ENCODE measurements at regions not wholly inside any gene's neighbourhood (a gene's known extent, or its start where the extent isn't known, plus 50 kb on each side); places are given as distances from the start of the nearest gene placed in this dataset.

GRCh38 chr5:136521696-136522095 is 156.4 kb upstream of the TRPC7 start:
- no peak for DNase-seq (ENCODE audit: low read depth, low spot score)
- Histone ChIP-seq H3K9me3 (ENCODE audit: low read depth, low read length) (no peaks in the 10 kb centered on the region), H3K27ac (no peak overlapping the region), H3K9ac (ENCODE audit: insufficient read length) (no peak overlapping the region), H3K4me3 (no peak overlapping the region), H3K36me3 (ENCODE audit: insufficient read depth, low read length) (no peaks in the 10 kb centered on the region)
- TF ChIP-seq EZH2 (IDR thresholded peaks at IDR 0.05) = no peak
- TF ChIP-seq FOXP2 (optimal IDR thresholded peaks at IDR 0.05; ENCODE audit: control extremely low read depth, extremely low read length, insufficient read depth) = no peak
- TF ChIP-seq POLR2AphosphoS5 (IDR thresholded peaks at IDR 0.05; ENCODE audit: borderline replicate concordance, low read depth, low read length) = no peak

- H3K9me3 ChIP-seq (ENCODE audit: low read depth, low read length) = no peaks in the 10 kb centered on the region
- no peaks in the 10 kb centered on the region for H3K36me3 ChIP-seq (ENCODE audit: insufficient read depth, low read length)
- TF ChIP-seq FOXP2 (optimal IDR thresholded peaks at IDR 0.05; ENCODE audit: control extremely low read depth, extremely low read length, insufficient read depth) = no peak
- no peak overlapping the region for H3K27ac ChIP-seq
- DNase-seq (ENCODE audit: low read depth, low spot score) = no peak
- no peak overlapping the region for H3K9ac ChIP-seq (ENCODE audit: insufficient read length)
- H3K4me3 ChIP-seq = no peak overlapping the region
Measured at GRCh38 chr5:136518814-136519213, 153.5 kb upstream of the TRPC7 start.

GRCh38 chr5:136518174-136518573 is 152.8 kb upstream of the TRPC7 start:
- Histone ChIP-seq H3K27ac (no peak overlapping the region), H3K4me3 (no peak overlapping the region), H3K9ac (ENCODE audit: insufficient read length) (no peak overlapping the region), H3K9me3 (ENCODE audit: low read depth, low read length) (no peaks in the 10 kb centered on the region), H3K36me3 (ENCODE audit: insufficient read depth, low read length) (no peaks in the 10 kb centered on the region)
- DNase-seq (ENCODE audit: low read depth, low spot score) = no peak
- TF ChIP-seq EZH2 (IDR thresholded peaks at IDR 0.05) = no peak

- no peak overlapping the region for H3K27ac ChIP-seq
- H3K36me3 ChIP-seq (ENCODE audit: insufficient read depth, low read length) = no peaks in the 10 kb centered on the region
- TF ChIP-seq EZH2 (IDR thresholded peaks at IDR 0.05) (no peak), POLR2AphosphoS5 (IDR thresholded peaks at IDR 0.05; ENCODE audit: borderline replicate concordance, low read depth, low read length) (no peak), FOXP2 (optimal IDR thresholded peaks at IDR 0.05; ENCODE audit: control extremely low read depth, extremely low read length, insufficient read depth) (no peak)
- H3K9me3 ChIP-seq (ENCODE audit: low read depth, low read length) = no peaks in the 10 kb centered on the region
- DNase-seq (ENCODE audit: low read depth, low spot score) = no peak
- no peak overlapping the region for H3K4me3 ChIP-seq
- H3K9ac ChIP-seq (ENCODE audit: insufficient read length) = no peak overlapping the region
Measured at GRCh38 chr5:136517755-136518154, 152.4 kb upstream of the TRPC7 start.

- Histone ChIP-seq H3K9ac (ENCODE audit: insufficient read length) (no peak overlapping the region), H3K4me3 (no peak overlapping the region), H3K27ac (no peak overlapping the region), H3K36me3 (ENCODE audit: insufficient read depth, low read length) (no peaks in the 10 kb centered on the region), H3K9me3 (ENCODE audit: low read depth, low read length) (no peaks in the 10 kb centered on the region)
- no peak for DNase-seq (ENCODE audit: low read depth, low spot score)
- TF ChIP-seq FOXP2 (optimal IDR thresholded peaks at IDR 0.05; ENCODE audit: control extremely low read depth, extremely low read length, insufficient read depth) (no peak), EZH2 (IDR thresholded peaks at IDR 0.05) (no peak), POLR2AphosphoS5 (IDR thresholded peaks at IDR 0.05; ENCODE audit: borderline replicate concordance, low read depth, low read length) (no peak)
Measured at GRCh38 chr5:136516637-136517036, 151.3 kb upstream of the TRPC7 start.

GRCh38 chr5:136513430-136513829 is 148.1 kb upstream of the TRPC7 start:
- H3K9ac ChIP-seq (ENCODE audit: insufficient read length) = no peak overlapping the region
- DNase-seq (ENCODE audit: low read depth, low spot score) = no peak
- no peaks in the 10 kb centered on the region for H3K9me3 ChIP-seq (ENCODE audit: low read depth, low read length)
- no peak for TF ChIP-seq POLR2AphosphoS5 (IDR thresholded peaks at IDR 0.05; ENCODE audit: borderline replicate concordance, low read depth, low read length)
- TF ChIP-seq EZH2 (IDR thresholded peaks at IDR 0.05) = no peak
- H3K27ac ChIP-seq = no peak overlapping the region
- no peaks in the 10 kb centered on the region for H3K36me3 ChIP-seq (ENCODE audit: insufficient read depth, low read length)
- H3K4me3 ChIP-seq = no peak overlapping the region

GRCh38 chr5:136511046-136511445 is 145.7 kb upstream of the TRPC7 start:
- DNase-seq (ENCODE audit: low read depth, low spot score) = no peak
- Histone ChIP-seq H3K27ac (no peak overlapping the region), H3K9me3 (ENCODE audit: low read depth, low read length) (no peaks in the 10 kb centered on the region), H3K9ac (ENCODE audit: insufficient read length) (no peak overlapping the region), H3K36me3 (ENCODE audit: insufficient read depth, low read length) (no peaks in the 10 kb centered on the region), H3K4me3 (no peak overlapping the region)
- TF ChIP-seq FOXP2 (optimal IDR thresholded peaks at IDR 0.05; ENCODE audit: control extremely low read depth, extremely low read length, insufficient read depth) = no peak
- TF ChIP-seq EZH2 (IDR thresholded peaks at IDR 0.05) = no peak
- no peak for TF ChIP-seq POLR2AphosphoS5 (IDR thresholded peaks at IDR 0.05; ENCODE audit: borderline replicate concordance, low read depth, low read length)

GRCh38 chr5:136510481-136510880 is 145.1 kb upstream of the TRPC7 start:
- TF ChIP-seq POLR2AphosphoS5 (IDR thresholded peaks at IDR 0.05; ENCODE audit: borderline replicate concordance, low read depth, low read length) (no peak), EZH2 (IDR thresholded peaks at IDR 0.05) (no peak), FOXP2 (optimal IDR thresholded peaks at IDR 0.05; ENCODE audit: control extremely low read depth, extremely low read length, insufficient read depth) (no peak)
- no peak for DNase-seq (ENCODE audit: low read depth, low spot score)

GRCh38 chr5:136506131-136506530 is 140.8 kb upstream of the TRPC7 start:
- no peak for DNase-seq (ENCODE audit: low read depth, low spot score)
- no peak overlapping the region for H3K4me3 ChIP-seq
- no peak overlapping the region for H3K9ac ChIP-seq (ENCODE audit: insufficient read length)
- H3K9me3 ChIP-seq (ENCODE audit: low read depth, low read length) = no peaks in the 10 kb centered on the region
- no peaks in the 10 kb centered on the region for H3K36me3 ChIP-seq (ENCODE audit: insufficient read depth, low read length)
- TF ChIP-seq EZH2 (IDR thresholded peaks at IDR 0.05) (no peak), POLR2AphosphoS5 (IDR thresholded peaks at IDR 0.05; ENCODE audit: borderline replicate concordance, low read depth, low read length) (no peak), FOXP2 (optimal IDR thresholded peaks at IDR 0.05; ENCODE audit: control extremely low read depth, extremely low read length, insufficient read depth) (no peak)
- H3K27ac ChIP-seq = no peak overlapping the region

More at GRCh38 chr5:136510481-136510880, 145.1 kb upstream of the TRPC7 start:
- Histone ChIP-seq H3K4me3 (no peak overlapping the region), H3K9ac (ENCODE audit: insufficient read length) (no peak overlapping the region), H3K27ac (no peak overlapping the region), H3K9me3 (ENCODE audit: low read depth, low read length) (no peaks in the 10 kb centered on the region), H3K36me3 (ENCODE audit: insufficient read depth, low read length) (no peaks in the 10 kb centered on the region)

All from SK-N-MC (cell line).